ENCODE measurements at regions not wholly inside any gene's neighbourhood (a gene's known extent, or its start where the extent isn't known, plus 50 kb on each side); places are given as distances from the start of the nearest gene placed in this dataset.

GRCh38 chr10:89119651-89120050, 87.5 kb downstream of the CH25H start:
- Histone ChIP-seq H2AFZ (ENCODE audit: low read length) (no peak overlapping the region), H3K4me3 (ENCODE audit: low read depth, low read length, poor library complexity, severe bottlenecking) (no peak overlapping the region), H3K4me1 (ENCODE audit: insufficient read depth, low read length, severe bottlenecking) (no peaks in the 10 kb centered on the region), H4K20me1 (ENCODE audit: insufficient read depth, low read length) (no peaks in the 10 kb centered on the region), H3K9ac (ENCODE audit: low read length) (no peak overlapping the region), H3K27me3 (ENCODE audit: insufficient read depth, low read length) (no peaks in the 10 kb centered on the region), H3K79me2 (ENCODE audit: insufficient read depth, low read length) (no peaks in the 10 kb centered on the region), H3K9me3 (ENCODE audit: low read length) (no peaks in the 10 kb centered on the region), H3K4me2 (ENCODE audit: low read length) (no peak overlapping the region), H3K9me2 (ENCODE audit: low read depth, low read length) (no peaks in the 10 kb centered on the region), H3K36me3 (ENCODE audit: insufficient read depth, low read length) (no peaks in the 10 kb centered on the region), H3K27ac (ENCODE audit: low read depth, low read length, poor library complexity, severe bottlenecking) (no peak overlapping the region), H3F3A (ENCODE audit: insufficient read depth, low read length) (no peaks in the 10 kb centered on the region)
- TF ChIP-seq, protein P1, sequence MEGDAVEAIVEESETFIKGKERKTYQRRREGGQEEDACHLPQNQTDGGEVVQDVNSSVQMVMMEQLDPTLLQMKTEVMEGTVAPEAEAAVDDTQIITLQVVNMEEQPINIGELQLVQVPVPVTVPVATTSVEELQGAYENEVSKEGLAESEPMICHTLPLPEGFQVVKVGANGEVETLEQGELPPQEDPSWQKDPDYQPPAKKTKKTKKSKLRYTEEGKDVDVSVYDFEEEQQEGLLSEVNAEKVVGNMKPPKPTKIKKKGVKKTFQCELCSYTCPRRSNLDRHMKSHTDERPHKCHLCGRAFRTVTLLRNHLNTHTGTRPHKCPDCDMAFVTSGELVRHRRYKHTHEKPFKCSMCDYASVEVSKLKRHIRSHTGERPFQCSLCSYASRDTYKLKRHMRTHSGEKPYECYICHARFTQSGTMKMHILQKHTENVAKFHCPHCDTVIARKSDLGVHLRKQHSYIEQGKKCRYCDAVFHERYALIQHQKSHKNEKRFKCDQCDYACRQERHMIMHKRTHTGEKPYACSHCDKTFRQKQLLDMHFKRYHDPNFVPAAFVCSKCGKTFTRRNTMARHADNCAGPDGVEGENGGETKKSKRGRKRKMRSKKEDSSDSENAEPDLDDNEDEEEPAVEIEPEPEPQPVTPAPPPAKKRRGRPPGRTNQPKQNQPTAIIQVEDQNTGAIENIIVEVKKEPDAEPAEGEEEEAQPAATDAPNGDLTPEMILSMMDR (IDR thresholded peaks at IDR 0.05; ENCODE audit: low read length): no peak
- no peak for TF ChIP-seq EZH2 (IDR thresholded peaks at IDR 0.05; ENCODE audit: borderline replicate concordance, low read length)

DNA sequence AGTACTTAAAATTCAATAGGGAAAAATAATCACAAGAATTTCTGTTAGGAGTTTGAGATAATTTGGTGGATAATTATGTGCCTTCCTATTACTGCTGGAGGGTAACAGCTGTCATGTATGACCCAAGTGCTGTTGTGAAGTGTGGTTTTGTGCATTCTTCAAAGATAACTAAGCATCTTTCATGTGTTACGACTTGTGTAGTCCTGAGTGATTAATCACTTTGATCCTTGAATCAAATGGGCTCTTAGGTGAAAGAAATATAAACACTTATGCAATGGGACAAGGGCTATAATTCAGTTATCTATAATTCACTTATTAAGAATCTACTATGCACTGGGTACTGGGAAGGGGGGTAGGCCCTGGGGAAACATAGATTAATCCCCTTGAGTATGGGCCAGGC, 89.0 kb downstream of the CH25H start:
- H3K79me2 ChIP-seq (ENCODE audit: insufficient read depth, low read length): no peaks in the 10 kb centered on the region
- no peak overlapping the region for H3K9ac ChIP-seq (ENCODE audit: low read length)
- TF ChIP-seq, protein P1 (IDR thresholded peaks at IDR 0.05; ENCODE audit: low read length): no peak
- TF ChIP-seq EZH2 (IDR thresholded peaks at IDR 0.05; ENCODE audit: borderline replicate concordance, low read length): no peak
- H3K36me3 ChIP-seq (ENCODE audit: insufficient read depth, low read length): no peaks in the 10 kb centered on the region
- H4K20me1 ChIP-seq (ENCODE audit: insufficient read depth, low read length): no peaks in the 10 kb centered on the region
- H3K4me2 ChIP-seq (ENCODE audit: low read length): no peak overlapping the region
- no peaks in the 10 kb centered on the region for H3K9me3 ChIP-seq (ENCODE audit: low read length)
- H3K27me3 ChIP-seq (ENCODE audit: insufficient read depth, low read length): no peaks in the 10 kb centered on the region
- no peaks in the 10 kb centered on the region for H3K9me2 ChIP-seq (ENCODE audit: low read depth, low read length)
- H3K27ac ChIP-seq (ENCODE audit: low read depth, low read length, poor library complexity, severe bottlenecking): no peak overlapping the region
- H3F3A ChIP-seq (ENCODE audit: insufficient read depth, low read length): no peaks in the 10 kb centered on the region
- no peak overlapping the region for H3K4me3 ChIP-seq (ENCODE audit: low read depth, low read length, poor library complexity, severe bottlenecking)
- H3K4me1 ChIP-seq (ENCODE audit: insufficient read depth, low read length, severe bottlenecking): no peaks in the 10 kb centered on the region
- no peak overlapping the region for H2AFZ ChIP-seq (ENCODE audit: low read length)

DNA sequence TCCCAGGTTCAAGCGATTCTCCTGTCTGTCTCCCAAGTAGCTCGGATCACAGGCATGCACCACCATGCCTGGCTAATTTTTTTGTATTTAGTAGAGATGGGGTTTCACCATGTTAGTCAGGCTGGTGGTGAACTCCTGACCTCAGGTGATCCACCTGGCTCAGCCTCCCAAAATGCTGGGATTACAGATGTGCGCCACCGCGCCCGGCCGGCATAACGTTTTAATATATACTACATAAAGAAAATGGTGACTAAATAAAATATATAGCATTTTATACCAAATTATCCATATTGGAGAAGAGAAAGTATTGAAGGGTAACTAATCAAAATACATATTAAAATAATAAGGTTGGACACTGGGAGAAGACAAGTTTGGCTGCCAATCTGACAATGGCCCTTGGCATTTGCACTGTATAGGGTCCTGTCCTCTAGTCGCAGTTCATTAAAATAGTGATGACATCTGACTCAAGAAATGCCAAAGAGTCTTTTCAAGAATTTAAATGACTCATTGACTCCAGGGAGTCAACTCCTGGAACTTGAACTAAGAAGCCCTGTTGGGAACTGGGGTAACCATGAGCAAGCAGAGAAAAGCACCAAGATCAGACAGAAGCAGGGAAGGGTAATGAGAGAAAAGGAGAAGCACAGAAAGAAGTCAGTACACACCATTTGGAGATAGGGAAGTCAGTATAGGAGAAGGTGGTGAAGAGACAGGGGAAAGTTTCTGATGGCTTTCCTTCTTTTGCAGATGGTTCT, 91.1 kb downstream of the CH25H start:
- Histone ChIP-seq H3K4me1 (ENCODE audit: insufficient read depth, low read length, severe bottlenecking) (no peaks in the 10 kb centered on the region), H3K9ac (ENCODE audit: low read length) (no peak overlapping the region), H3K9me2 (ENCODE audit: low read depth, low read length) (no peaks in the 10 kb centered on the region), H3K9me3 (ENCODE audit: low read length) (no peaks in the 10 kb centered on the region), H3K36me3 (ENCODE audit: insufficient read depth, low read length) (no peaks in the 10 kb centered on the region), H4K20me1 (ENCODE audit: insufficient read depth, low read length) (no peaks in the 10 kb centered on the region), H3K4me2 (ENCODE audit: low read length) (no peak overlapping the region), H3K27me3 (ENCODE audit: insufficient read depth, low read length) (no peaks in the 10 kb centered on the region), H3F3A (ENCODE audit: insufficient read depth, low read length) (no peaks in the 10 kb centered on the region), H3K79me2 (ENCODE audit: insufficient read depth, low read length) (no peaks in the 10 kb centered on the region), H3K27ac (ENCODE audit: low read depth, low read length, poor library complexity, severe bottlenecking) (no peak overlapping the region), H3K4me3 (ENCODE audit: low read depth, low read length, poor library complexity, severe bottlenecking) (no peak overlapping the region), H2AFZ (ENCODE audit: low read length) (no peak overlapping the region)
- no peak for TF ChIP-seq EZH2 (IDR thresholded peaks at IDR 0.05; ENCODE audit: borderline replicate concordance, low read length)
- TF ChIP-seq, protein P1 (IDR thresholded peaks at IDR 0.05; ENCODE audit: low read length): no peak

All from OCI-LY1 (cell line).